Activated CD4-positive, alpha-beta T cell treated with anti-CD3 and anti-CD28 coated beads, Interleukin-2, Interleukin-6, amounts not matched to agents 100 ng/mL and 50 ng/mL, durations not matched to agents 16 hours and 8 hours (primary cell): ENCODE measurements at regions not wholly inside any gene's neighbourhood (a gene's known extent, or its start where the extent isn't known, plus 50 kb on each side); places are given as distances from the start of the nearest gene placed in this dataset.
A peak's percentile ranks its signal among the peaks of the same experiment; 100 is the strongest.

ENCODE experiments used
- DNase-seq: peaks from one replicate; pipeline ENCODE4 v3.0.0-alpha.2; 2020

- DNase-seq = no peak
Measured at GRCh38 chr10:44627591-44628354, 242.9 kb upstream of the CXCL12 start.

GRCh38 chr10:44628921-44629320 is 244.0 kb upstream of the CXCL12 start:
- no peak for DNase-seq

DNA sequence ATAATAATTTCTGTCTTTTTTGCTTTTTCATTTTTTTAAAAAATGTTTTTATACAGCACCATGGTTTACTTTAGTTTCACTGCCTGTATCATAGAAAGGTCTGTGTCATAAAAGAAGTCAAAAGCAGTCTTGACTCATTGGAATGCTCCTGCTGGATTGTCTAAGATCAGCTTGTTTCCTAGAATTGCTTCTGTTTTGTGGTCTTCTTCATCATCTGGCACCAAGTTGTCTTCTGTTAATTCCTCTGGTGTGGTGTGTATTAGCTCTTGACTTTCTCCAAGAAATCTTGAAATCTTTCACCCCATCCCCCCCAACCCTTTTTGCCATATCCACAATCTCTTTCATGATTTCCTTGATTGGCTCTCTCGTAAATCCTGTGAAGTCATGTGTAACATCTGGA is 250.3 kb upstream of the CXCL12 start:
- DNase-seq = no peak

- no peak for DNase-seq
Measured at GRCh38 chr10:44636625-44637024, 251.7 kb upstream of the CXCL12 start.

DNA sequence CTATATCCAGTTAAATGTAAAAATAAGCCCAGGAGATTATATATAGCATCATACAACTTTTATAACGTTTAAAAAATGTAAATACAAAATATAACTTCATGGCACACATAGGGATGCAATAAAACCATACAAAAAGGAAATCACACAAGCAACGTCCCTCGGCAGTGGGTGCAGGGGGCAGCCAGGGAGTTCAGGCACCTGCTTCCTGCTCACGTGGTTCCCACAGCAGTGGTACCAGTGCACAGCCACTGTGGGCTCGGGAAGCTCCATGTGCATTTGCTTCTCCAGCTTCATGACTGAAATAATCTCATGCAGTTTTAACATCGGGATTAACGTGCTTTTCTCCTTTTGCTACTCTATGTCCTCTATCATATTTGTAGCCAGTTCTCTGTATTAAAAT is 255.5 kb upstream of the CXCL12 start:
- no peak for DNase-seq

DNA sequence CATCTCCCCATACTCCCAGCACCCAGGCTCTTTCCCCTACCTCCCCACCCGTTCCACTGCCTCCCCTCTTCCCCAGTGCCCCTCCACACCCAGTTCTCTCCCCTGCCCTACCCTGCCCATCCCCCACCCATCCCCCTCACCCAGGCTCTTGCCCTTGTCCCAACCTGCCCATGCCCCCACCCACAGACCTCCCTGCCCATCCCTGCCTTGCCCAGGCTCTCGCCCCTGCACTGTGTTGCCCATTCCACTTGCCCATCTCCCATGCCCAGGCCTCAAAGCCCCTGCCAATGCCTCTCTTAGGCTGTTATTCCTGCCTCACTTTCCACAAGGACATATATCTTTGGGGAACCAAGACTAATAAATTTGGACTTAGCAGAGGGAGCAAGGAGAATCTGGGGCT is 262.6 kb upstream of the CXCL12 start:
- DNase-seq = no peak

GRCh38 chr10:44647877-44648542 is 263.1 kb upstream of the CXCL12 start:
- no peak for DNase-seq

DNA sequence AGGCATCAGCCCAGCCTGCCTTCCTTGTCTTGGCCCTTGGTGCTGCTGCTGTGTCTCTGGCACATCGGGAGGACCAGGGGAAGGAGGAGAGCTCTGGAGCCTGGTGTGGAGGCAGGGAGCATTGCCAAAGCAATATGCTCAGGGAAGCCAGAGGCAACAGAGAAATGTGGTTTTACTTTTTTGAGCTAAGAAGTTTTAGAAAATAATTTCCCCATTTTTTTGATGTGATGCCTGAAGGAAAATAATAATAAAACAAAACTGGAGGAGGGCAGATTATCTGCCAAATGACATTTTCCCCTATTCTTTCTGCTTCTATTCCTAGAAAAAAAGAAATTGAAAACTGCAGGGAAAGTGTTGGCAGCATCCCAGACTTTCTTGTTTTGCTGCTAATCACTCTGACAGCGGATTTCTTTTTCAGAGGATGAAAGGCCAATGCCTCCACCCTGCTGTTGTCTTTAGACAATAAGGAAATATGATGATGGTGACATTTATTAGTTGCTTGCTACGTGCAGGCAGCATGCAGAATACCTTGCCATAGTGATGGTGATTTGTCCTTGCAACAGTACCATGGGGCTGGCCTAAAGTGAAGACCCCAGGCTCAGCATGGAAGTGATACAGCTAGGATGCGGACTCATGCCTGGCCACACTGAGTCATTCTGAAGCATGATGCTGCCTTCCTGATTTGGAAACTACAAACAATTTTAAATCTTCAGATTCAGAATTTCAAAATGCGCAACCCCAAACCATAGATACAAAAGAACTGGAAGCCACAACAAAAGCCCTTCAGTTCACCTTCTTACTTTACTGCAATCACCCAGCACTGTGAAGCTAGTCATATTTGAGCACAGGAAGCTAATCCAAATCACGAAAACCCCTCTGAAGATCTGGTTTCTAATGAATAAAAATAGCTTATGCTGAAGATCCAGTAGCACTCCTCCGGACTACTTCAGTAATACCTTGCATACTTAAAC is 260.2 kb upstream of the TMEM72 start:
- DNase-seq = peak; percentile 3

DNA sequence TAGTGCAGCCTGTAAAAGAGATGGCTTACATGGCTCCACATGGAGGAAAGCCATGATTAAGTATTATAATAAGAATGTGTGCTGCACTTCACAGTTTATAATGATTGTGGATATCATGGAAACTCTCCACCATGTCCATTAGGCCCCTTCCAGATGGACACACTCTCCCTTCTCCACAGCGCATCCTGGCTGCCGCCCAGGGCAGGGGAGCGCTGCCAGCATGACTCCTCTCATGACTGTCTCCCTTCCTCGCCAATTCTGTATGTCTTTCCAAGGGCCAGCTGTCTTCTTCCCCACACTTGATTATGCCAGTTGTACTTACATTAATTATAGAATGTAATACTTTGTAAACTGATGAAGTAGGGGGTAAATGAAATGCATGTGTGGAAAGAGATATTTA is 259.3 kb upstream of the TMEM72 start:
- DNase-seq = no peak

- no peak for DNase-seq
Measured at GRCh38 chr10:44659320-44659719, 251.8 kb upstream of the TMEM72 start.

- no peak for DNase-seq
Measured at GRCh38 chr10:44660271-44660670, 250.9 kb upstream of the TMEM72 start.

DNA sequence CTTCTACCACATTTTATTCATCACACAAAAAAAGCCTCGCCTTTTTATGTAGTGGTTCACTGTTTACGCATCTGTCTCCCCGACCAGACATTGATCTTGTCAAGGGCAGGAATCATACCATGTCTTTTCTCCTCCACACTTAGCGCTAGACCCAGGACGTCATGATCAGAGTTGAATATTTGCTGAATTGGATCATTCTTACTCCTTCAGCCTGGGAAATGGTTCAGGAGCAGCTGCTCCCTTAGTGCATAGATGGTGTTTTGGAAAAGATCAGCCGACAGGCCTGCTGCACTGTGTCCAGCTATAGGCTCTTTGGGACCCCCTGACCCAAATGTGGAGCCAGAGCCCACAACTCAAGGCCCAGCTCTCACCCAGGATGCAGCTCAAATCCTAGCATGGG is 249.1 kb upstream of the TMEM72 start:
- no peak for DNase-seq

GRCh38 chr10:44668336-44668735 is 242.8 kb upstream of the TMEM72 start:
- DNase-seq = no peak

DNA sequence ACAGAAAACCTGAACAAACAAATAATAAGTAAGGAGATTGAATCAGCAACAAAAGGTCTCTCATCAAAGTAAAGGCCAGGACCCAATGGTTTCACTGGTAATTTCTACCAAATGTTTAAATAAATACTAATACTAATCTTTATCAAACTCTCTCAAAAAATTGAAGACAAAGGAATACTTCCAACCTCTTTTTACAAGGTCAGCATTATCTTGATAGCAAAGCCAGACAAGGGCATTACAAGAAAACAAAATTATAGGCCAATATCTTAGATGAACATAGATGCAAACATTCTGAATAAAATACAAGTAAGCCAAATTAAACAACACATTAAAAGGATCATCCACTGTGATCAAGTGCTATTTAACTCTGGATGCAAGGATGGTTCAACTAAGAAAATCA is 239.8 kb upstream of the TMEM72 start:
- no peak for DNase-seq

GRCh38 chr10:44673245-44673983 is 237.7 kb upstream of the TMEM72 start:
- DNase-seq = no peak

- no peak for DNase-seq
Measured at GRCh38 chr10:44674536-44675386, 236.4 kb upstream of the TMEM72 start.

GRCh38 chr10:44675387-44675874 is 235.7 kb upstream of the TMEM72 start:
- DNase-seq = no peak

DNA sequence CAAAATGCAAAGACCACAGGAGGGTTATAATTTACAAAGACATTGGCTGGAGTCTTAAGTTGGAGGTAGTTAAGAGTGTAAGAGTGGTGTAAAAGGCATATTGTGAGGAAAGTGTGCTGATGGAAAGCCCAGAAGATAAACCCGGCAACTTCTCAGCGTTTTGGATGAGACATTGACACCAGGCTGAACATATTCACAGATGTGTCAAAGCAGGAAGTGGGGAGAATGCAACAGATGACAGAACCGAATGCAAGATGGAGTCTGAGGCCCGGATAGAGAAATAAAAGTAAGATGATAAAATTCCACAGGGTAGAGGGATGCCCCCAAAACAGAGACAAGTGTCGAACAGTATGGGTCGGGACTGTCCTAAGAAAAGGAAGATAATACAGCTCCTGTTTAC is 230.4 kb upstream of the TMEM72 start:
- no peak for DNase-seq

DNA sequence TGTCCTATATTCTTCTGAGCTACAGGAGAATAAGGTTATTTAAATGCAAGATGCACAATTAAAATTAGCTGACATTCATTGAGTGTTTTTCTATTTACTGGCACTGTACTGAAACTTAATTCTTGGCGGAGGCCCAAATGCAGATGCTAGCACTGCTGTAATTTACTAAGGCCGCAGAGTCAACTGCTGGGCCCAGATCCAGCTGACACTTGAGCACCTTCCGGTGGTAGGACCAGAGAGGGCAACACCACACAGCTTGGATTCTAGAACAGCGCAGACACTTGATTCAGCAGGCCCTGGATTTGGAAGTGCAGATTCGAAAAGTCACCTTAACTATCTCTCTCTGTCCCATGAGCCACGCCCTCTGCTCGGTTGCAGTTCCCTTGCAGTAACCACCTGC is 228.6 kb upstream of the TMEM72 start:
- DNase-seq = no peak

DNA sequence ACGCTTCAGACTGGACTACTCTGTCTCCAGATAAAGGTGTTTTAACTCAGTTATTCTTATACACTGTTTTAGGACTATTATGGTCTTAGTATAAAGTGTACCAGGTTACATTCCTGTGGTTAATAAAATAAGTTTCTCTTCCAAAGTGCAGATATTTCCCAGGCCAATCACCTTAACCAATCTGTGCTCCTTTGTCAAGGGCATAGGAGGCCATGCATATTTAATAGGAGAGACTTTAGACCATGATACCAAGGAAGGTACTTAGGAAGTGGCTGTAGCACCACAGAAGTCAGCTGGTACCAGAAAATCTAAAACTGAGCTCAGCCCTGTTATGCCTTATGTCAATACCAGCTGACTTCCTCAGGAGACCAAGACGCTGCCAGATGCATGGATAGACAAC is 226.5 kb upstream of the TMEM72 start:
- no peak for DNase-seq

DNA sequence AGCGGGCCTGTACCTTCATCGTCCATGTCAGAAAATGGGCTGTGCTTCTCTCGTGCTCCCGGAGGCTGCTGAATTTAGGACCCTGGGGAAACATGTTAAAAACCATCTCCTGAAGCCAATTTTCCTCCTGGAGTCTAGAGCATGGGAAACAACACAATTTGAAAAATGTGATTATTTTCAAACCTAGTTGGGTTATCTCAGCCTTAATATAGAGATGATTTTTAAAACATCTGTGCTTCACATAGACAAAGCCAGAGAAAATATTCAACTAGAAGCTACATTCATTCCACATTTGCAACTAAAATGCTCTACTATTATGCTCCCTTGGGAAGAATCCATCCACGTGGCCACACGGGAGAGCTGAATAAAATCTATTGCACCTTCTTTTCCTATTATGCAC is 225.9 kb upstream of the TMEM72 start:
- DNase-seq = no peak

- DNase-seq = no peak
Measured at GRCh38 chr10:44685747-44686146, 225.4 kb upstream of the TMEM72 start.
